ENCODE measurements at regions not wholly inside any gene's neighbourhood (a gene's known extent, or its start where the extent isn't known, plus 50 kb on each side); places are given as distances from the start of the nearest gene placed in this dataset.
"Not testable (repeated sequence)": the region's sequence is repeated elsewhere in the genome, so short reads cannot be mapped to it uniquely, and the experiment has no call there.

DNA sequence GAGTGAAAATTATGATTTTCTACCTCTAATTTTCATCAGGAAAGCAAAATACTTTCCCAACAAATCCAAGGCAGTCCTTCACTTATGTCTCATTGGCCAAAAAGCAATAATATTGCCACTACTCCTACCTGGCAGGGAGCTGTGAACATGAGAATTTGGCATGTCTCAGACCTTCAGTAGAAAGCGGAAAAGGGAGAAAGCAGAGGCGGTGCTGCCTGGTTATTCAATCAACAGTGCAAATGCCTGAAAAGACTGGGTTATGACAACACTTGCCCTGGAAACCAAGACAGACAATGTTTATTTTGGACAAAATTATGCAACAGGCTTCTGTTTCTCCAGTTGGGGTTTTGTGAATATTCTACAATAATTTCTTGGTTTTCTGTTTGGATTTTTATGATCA is 194.4 kb downstream of the TAF11L14 start:
- DNase-seq (ENCODE audit: low read depth) = no peak

DNA sequence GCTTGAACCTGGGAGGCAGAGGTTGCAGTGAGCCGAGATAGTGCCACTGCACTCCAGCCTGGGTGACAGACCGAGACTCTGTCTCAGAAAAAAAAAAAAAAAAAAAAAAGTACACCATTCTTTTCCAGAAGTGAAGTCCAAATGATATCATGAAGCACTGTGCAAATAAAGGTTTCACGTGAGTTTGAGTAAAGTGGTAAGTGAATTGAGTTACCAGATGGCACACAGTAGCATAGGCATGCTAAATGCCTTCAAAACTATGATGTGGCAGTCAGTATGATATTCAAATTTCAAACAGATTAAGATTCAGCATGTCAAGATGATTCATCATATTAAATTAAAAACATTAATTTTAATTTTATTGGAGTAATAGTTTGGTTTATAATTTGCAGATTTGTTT is 195.2 kb downstream of the TAF11L14 start:
- no peak for DNase-seq (ENCODE audit: low read depth)

DNA sequence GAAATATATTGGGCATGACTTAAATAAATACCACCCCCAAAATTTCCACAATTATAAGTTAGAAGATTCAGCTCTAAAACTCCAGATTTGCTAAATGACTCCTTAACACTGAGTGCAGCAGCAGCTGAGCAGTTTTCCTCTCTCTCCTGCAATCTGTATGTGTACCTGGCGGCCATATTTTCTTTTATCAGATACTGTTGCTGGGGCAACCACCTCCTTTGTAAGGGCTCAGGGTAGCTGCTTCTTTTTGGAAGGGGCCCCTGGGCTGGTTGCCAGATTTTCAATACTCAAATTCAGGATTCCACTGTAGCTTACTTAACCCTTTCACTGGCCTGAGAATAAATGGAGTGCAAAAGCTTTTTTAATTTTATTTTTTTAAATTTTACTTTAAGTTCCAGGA is 197.0 kb downstream of the TAF11L14 start:
- DNase-seq (ENCODE audit: low read depth) = no peak

DNA sequence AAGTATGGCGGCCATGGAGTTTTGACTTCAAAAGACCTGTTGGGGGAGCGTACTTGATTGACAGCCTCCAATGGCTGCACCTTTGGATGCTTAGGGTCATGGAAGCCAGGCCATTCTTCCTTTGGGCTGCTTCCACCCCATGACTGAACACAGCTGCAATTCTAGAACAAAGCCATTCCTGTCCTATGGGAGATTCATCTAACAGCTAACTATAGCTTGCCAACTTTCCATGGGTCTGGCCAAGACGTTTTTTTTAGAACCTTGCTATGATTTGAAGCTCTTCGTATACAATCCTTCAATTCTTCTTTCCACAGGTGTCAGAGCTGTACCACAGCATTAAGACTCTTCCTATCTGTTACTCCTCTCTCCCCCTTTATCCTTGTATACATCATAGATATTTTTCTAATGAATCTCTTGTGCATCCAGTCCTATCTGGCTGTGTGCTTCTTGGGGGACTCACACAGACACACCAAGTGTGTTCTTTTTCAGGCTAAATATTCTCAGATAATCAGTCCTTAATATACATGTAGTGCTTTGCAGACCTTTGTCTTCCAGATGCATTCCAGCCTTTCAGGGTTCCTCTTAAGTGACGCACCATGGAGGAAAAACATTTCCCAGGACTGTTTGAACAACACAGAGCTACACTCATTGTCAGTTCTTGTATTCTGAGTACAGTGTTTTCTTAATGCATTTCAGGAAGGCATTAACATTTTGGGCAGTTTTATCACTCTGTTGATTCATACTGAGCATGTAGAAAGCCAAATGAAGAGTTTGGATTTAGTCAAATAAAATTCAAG is 198.9 kb downstream of the TAF11L14 start:
- DNase-seq (ENCODE audit: low read depth) = no peak

DNA sequence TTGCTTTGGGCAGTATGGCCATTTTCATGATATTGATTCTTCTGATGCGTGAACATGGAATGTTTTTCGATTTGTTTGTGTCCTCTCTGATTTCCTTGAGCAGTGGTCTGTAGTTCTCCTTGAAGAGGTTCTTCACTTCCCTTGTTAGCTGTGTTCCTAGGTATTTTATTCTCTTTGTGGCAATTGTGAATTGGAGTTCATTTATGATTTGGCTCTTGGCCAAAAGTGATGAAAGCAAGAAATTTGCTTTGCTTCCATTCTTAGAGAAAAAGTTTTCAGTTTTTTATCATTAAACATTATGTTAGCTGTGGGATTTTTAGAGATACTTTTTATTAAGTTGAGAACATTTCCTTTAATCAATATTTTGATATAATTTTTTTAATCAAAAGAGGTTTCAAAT is 203.5 kb downstream of the TAF11L14 start:
- no peak for DNase-seq (ENCODE audit: low read depth)

DNA sequence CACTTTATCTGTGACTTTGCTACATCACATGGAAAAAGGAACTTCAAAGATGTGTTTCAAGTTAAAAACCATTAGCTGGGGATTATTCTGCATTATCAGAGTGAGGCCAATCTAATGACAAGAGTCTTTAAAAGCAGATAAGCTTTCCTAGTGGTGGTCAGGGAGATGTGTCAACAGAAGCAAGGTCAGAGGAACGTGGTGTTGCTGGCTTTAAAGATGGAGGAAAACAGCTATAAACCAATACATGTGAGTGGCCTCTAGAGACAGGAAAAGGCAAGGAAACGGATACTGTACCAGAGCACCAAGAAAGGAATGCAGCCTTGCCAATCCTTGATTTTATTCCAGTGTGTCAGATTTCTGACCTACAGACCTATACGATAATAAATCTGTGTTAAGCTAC is 204.2 kb downstream of the TAF11L14 start:
- DNase-seq (ENCODE audit: low read depth) = no peak

DNA sequence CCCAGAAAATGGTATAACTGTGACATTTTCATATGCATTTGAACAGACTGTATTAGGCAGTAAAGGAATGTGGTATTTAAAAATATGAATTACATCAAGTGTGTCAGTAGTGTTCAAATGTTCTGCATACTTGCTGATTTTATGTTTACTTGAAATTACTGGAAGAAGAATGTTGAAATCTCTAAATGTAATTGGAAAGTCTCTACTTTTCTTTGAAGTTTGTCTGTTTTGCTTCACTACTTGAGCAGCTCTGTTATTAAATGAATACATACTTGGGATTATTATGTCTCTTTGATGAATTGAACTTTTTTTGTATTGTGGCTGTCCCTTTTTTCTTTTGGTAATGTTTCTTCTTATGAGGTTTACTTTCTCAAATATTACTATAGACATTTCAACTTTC is 205.6 kb downstream of the TAF11L14 start:
- DNase-seq (ENCODE audit: low read depth) = no peak

DNA sequence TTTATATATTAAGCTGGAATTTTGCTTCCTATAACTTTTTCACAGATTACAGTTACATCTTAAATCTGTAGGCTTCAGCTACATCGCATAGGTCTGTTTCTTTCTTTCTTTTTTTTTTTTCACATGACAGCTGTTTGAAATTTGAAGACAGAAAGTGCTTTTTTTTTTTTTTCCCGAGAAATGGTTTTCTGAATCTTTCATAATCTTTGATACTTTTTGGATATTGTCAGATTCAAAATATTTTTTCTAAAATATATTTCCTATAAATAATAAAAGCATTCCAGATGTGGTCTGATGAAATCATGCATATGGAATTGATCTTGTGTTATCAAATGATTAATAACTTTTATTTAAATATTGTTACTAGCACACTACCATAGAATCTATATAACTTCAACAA is 212.2 kb downstream of the TAF11L14 start:
- DNase-seq (ENCODE audit: low read depth) = no peak

DNA sequence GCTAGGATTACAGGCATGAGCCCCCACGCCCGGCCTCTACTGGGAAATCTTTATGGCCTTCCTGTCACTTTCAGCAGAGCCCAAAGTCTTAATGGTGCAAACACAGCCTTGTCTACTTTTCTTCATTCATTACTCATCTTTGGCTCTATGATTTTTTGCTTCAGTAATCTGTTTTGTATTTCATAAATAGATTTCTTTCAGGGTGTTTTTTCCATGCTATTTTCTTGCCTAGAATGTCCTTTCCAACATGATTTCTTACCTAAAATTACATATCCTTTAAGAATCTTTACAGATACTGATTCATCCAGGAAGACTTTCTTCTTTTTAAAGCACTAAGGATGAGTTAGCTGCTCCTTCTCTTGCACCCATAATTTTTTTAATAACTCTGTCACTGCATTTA is 213.0 kb downstream of the TAF11L14 start:
- DNase-seq (ENCODE audit: low read depth) = no peak

DNA sequence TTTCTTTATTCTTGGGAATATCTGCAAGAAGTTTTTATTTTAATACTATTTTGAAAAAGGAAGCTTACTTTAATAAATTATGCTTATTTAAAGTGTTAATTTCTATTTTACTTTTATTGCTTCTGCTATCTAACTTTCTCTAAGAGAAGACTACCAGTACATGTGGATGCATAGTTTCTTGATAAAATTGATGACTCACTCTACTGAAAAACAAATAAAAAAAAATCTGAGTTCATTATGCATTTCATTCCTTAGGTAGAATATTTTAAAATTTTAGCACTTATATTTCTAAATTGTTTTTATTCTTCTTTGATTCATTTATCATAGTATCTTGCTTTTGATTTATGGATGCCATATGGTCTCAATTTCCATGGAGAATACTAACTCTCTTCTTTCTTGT is 217.9 kb downstream of the TAF11L14 start:
- no peak for DNase-seq (ENCODE audit: low read depth)

DNA sequence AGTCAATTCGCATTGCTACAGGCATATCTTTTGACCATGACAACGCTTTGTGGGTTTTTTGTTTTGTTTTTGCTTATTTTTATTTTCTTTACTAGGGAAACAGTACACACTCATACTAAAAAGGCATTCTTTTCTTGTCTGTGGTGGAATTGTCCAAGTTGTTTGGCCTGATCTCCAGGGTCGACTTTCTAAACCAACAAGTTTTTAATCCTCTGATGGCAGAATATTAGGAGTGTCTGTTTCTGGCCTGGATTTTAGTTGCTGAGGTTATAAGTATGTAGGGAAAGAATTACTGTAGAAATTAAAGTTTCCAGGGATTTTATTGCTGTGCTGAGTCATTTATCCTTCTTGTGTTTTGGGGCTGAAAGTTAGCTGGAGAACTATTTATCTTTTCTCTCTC is 218.5 kb downstream of the TAF11L14 start:
- no peak for DNase-seq (ENCODE audit: low read depth)

DNA sequence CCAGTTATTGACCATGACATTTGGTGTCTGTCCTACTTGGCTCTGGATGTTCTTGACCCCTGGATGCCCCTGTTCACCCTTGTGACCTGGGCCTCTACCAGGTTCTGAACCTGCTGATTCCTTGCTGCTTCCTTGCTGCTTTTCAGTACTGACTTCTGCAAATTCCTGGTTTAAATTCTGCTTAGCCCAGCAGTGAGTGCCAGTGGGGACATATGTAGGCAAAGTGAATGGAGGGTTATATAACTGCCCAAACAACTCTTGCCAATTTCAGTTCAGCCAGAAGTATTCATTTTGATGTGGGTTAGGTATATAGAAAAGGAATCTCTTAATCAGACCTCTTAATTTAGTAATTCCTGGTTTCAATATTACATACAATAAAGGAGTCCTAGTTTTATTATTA is 220.6 kb downstream of the TAF11L14 start:
- DNase-seq (ENCODE audit: low read depth) = no peak

DNA sequence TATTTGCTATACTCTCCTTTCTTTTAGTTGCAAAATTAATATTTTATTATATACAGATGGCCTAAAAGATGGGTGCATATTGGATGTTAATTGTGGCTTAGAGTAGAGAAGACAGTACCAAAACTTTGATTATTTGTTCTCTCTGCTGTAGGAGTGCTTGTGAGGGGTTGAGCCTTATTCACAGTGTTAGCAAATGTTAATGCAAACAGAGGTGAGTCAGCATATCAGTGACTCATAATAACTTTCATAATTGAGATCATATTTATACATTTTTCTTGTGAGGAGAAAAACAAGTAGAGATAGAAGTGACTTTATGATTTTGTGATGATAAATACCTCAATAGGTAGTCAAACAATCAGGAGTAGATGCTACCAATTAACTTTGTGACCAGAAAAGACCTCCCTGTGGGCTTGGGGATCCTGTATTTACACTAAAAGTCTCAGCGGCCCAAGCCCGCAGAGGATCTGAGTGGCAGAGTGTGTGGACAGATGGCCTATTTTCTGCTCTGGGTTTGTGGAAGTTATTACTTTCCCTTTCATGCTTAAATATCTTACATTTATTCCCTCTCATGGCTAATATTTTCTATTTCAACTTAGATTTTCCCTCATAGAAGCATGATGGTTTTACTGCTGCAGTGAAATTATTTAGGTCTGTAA is 226.5 kb downstream of the TAF11L14 start:
- DNase-seq (ENCODE audit: low read depth) = no peak

DNA sequence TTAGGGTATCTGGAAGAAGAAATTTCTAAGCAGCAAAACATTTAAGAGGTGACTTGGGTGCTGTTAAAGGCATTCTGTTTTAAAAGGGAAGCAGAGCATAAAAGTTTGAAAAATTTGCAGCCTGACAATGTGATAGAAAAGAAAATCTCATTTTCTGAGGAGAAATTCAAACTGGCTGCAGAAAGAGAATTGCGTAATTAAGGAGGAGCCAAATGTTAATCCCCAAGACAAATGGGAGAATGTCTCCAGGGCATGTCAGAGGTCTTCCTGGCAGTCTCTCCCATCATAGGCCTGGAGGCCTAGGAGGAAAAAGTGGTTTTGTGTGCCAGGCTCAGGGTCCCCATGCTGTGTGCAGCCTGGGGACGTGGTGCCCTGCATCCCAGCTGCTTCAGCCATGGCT is 230.6 kb downstream of the TAF11L14 start:
- not testable (repeated sequence) for DNase-seq (ENCODE audit: low read depth)

DNA sequence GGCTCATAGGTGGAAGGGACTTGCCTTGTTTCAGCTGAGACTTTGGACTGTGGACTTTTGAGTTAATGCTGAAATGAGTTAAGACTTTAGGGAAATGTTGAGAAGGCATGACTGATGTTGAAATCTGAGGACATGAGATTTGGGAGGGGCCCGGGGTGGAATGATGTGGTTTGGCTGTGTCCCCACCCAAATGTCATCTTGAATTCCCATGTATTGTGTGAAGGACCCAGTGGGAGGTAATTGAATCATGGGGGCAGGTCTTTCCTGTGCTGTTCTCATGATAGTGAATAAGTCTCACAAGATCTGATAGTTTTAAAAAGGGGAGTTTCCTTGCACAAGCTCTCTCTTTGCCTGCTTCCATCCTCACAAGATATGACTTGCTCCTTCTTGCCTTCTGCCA is 231.7 kb downstream of the TAF11L14 start:
- not testable (repeated sequence) for DNase-seq (ENCODE audit: low read depth)

DNA sequence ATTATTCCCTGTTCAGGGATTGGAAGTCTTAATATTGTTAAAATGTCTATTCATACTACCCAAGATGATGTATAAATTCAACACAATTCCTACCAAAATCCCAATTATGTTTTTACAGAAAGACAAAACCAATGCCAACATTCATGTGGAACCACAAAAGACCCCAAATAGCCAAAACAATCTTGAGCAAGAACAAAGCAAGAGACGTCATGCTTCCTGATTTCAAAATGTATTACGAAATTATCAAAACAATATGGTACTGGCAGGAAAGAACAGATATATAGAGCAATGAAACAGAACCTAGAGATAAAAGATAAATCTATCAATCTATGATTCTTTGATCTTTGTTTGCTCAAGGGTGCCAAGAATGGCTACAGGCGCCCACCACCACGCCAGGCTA is 237.9 kb downstream of the TAF11L14 start:
- DNase-seq (ENCODE audit: low read depth) = no peak

DNA sequence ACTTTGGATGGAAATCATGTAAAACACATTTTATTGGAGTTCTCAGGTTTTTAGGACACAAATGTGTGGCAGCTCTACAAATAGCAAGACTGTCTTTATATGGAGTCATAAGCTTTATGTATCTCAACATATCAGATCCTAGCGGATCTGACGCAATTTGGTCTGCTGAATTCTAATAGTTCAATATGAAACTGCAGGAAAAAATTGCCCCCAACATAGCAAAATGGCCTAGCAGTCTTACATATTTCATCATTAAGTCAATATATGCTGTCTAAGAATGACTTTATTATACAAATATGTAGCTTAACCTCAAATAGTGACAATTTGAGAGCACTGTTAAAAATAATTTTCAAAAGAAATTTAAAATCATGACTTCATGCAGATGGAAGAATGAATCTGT is 244.3 kb downstream of the TAF11L14 start:
- DNase-seq (ENCODE audit: low read depth) = no peak

DNA sequence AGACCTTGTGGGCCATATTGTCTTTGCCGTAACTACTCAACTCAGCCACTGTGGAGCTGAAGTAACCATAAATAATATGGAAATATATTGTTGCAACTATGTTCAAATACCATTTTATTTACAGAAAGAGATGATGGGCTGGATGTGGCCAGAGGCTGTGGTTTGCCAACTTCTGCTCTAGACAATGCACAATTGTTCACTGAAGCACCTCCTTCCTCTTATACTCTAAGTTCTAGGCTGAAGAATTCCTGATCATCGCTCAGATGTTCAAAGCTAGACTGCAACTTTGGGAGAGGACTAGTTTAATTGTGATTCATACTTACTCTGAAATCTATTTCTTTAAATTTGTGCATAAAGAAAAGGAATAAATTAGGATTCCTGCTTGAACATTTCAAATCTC is 245.0 kb downstream of the TAF11L14 start:
- DNase-seq (ENCODE audit: low read depth) = no peak

DNA sequence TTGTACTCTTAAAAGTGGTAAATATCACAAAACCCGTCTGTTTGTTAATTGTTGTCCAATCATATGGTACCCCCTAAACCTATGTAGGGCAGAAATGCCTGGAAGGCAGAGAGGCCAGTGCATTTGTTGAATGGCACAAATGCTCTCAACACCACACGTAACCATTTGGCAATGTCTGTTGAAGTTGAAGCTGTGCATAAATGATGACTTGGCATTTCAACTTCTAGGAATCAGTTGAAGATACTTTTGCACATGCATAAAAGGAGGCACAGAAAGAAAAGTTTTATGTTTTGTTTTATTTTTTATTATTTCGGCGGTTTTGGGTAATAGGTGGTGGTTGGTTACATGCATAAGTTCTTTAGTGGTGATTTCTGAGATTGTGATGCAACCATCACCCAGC is 246.6 kb downstream of the TAF11L14 start:
- no peak for DNase-seq (ENCODE audit: low read depth)

DNA sequence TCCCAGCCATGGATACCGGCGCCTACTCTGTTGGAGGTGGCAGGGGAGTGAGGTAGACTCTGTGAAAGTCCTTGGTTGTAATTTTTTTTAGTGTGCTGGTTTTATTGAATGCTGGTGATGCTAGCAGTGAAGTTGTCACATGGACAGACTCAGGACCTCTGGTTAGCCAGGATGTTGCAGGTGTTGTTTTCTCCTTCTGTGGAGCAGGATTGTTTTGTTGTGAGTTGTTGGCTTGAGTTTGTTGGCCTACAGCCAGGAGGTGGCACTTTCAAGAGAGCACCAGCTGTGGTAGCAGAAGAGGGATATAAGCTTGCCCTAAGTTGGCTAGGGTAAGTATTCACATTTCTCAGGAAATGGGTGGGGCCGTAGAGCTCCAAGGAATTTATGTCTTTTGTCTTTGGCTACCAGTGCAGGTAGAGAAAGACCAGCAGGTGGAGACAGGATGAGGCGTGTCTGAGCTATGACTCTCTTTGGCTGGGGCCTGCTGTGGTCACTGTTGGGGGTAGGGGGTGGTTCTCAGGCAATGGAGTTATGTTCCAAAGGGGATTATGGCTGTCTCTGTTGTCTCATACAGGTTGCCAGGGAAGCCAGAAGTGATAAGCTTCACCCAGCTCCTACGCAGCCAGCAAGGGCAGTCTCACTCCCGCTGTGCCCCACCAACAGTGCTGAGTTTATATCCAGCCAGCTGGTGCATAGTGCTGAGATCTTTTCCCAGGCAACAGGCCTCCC is 248.7 kb downstream of the TAF11L14 start:
- DNase-seq (ENCODE audit: low read depth) = no peak

DNA sequence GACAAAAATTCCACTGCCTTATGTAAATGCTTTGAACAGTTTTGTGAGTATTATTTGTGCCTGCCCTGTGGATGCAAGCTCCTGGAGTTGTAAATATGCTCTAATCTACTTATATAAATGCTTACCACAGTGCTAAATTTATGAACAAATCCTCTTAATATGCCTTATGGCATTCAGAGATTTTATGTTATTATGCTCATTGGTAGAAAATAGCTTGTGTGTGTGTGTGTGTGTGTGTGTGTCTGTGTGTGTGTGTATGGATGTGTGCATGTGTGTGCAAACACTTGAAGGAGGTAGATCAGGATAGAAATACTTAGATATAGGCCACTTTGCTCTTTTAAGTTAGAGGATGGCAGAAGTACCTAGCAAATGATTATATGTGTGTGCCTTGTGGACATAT is 253.9 kb downstream of the TAF11L14 start:
- no peak for DNase-seq (ENCODE audit: low read depth)

DNA sequence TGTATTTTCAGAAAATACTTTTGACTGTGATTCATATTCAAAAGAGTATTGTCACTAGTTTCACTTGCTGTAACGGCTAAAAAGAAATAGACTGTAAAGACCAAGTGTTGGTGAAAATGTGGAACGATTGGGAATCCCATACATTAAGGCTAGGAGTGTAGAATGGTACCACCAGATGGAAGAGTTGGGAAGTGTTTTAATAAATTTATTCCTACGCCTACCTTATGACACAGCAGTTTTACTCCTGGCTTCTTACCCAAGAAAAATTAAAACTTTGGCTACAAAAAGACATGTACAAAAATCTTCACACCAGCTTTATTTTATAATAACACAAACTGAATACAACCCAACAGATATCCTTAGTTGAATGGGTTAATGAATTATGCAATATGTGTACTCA is 256.2 kb downstream of the TAF11L14 start:
- DNase-seq (ENCODE audit: low read depth) = no peak

DNA sequence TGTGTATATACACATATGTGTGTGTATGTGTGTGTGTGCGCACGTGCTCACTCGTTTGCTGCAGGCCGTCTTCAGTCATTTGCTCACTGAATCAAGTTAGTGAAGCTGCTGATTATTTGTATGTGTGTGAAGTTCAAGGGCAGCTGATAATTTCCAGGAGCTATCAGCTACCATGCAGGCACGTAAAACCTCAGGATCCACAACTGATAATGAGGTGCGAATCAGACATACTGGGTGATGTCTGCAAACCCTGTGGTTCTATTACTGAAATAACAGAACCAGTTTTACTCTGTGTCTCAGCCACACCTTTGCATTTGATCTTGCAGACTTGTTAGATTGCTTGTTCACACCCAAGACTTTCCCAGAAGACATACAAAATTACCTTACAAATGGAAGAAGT is 257.6 kb downstream of the TAF11L14 start:
- DNase-seq (ENCODE audit: low read depth) = no peak
